ENCODE measurements at regions not wholly inside any gene's neighbourhood (a gene's known extent, or its start where the extent isn't known, plus 50 kb on each side); places are given as distances from the start of the nearest gene placed in this dataset.

DNA sequence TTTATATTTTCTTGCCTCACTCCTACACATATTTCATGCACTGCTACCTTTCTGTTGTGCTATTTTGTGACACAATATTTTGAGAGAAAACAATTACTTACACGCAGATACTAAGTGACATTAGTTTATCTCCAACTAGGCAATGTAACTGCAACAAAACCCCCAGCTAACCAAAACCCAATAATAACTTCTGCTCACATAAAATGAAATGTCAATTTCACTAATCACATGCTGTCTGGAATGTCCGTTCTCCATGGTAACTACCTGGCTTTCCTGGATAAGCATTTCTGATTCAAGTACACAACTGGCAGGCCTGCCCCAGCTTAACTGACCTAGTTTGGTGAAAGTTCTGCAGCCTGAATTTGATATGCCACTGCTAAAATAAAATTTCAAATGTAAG, 313.5 kb downstream of the TMA16 start (continued):
- TF ChIP-seq, protein P1, sequence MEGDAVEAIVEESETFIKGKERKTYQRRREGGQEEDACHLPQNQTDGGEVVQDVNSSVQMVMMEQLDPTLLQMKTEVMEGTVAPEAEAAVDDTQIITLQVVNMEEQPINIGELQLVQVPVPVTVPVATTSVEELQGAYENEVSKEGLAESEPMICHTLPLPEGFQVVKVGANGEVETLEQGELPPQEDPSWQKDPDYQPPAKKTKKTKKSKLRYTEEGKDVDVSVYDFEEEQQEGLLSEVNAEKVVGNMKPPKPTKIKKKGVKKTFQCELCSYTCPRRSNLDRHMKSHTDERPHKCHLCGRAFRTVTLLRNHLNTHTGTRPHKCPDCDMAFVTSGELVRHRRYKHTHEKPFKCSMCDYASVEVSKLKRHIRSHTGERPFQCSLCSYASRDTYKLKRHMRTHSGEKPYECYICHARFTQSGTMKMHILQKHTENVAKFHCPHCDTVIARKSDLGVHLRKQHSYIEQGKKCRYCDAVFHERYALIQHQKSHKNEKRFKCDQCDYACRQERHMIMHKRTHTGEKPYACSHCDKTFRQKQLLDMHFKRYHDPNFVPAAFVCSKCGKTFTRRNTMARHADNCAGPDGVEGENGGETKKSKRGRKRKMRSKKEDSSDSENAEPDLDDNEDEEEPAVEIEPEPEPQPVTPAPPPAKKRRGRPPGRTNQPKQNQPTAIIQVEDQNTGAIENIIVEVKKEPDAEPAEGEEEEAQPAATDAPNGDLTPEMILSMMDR (IDR thresholded peaks at IDR 0.05; ENCODE audit: low read depth, low read length, missing input control), result no peak
- TF ChIP-seq TAF1 (conservative IDR thresholded peaks at IDR 0.05) (no peak), HNF4G (IDR thresholded peaks at IDR 0.05) (no peak), RAD21 (IDR thresholded peaks at IDR 0.05) (no peak)

DNA sequence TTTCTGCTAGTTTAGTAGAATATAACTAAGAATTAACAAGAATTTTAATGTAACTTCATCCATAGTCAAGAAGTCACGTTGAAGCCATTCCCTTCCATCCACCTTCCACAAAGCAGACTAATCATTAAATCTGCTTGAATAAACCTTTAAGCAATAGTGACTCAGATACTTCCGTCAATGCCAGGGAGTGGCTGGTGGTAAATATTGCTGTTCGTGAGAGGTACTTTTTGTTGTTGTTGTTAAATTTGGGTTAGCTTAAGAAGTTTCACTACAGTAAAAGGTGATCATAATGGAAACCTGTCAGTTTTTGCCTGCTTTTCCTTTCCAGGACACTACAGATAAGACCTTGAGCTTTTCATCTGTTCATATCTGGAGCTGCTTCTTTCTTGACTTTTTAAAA, 316.3 kb downstream of the TMA16 start:
- no peak for TF ChIP-seq EGR1 (IDR thresholded peaks at IDR 0.05; ENCODE audit: low read depth in 2 of 2)
- Histone ChIP-seq H3K27ac (ENCODE audit: low read depth in 1 of 2, low read length in 2 of 2) (no peak overlapping the region), H3K9ac (ENCODE audit: low read depth in 1 of 2, low read length in 2 of 2) (no peak overlapping the region)

DNA sequence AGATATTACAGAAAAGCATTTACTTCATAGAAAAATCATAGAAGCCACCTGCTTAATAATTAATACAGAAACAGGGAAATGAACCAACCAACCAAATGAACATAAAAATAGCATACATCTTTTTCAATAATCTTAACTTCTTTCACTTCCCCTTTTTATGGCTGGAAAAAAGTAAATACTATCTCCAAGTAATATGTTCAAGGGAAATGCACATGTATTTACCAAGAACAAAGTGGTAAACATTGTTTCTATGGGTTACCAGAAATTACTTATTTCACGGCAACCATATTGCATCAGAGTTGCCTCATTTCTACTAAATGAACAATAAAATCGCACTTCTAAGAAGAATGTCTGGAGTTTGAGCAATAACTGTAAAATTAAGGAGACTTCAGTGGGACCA, 321.3 kb downstream of the TMA16 start:
- Histone ChIP-seq H3K27me3 (ENCODE audit: control insufficient read depth in 4 of 4, insufficient read depth in 4 of 4, low read length in 3 of 4) (no peaks in the 10 kb centered on the region), H3K9me3 (ENCODE audit: control insufficient read depth in 4 of 4, low read length in 3 of 4) (no peaks in the 10 kb centered on the region), H3K4me1 (ENCODE audit: control insufficient read depth in 4 of 4, insufficient read depth in 4 of 4, low read length in 3 of 4) (no peaks in the 10 kb centered on the region), H3K4me3 (ENCODE audit: low read depth in 1 of 3, low read length in 3 of 3) (no peak overlapping the region), H3K36me3 (ENCODE audit: control insufficient read depth in 4 of 4, insufficient read depth in 3 of 4, low read depth in 1 of 4, low read length in 3 of 4) (no peaks in the 10 kb centered on the region), H3K27ac (ENCODE audit: low read depth in 1 of 2, low read length in 2 of 2) (no peak overlapping the region), H3K9ac (ENCODE audit: low read depth in 1 of 2, low read length in 2 of 2) (no peak overlapping the region)
- 58% methylated on average over 2 of the region's 2 CpGs for WGBS
- DNase-seq (ENCODE audit: low spot score), result no peak
- TF ChIP-seq EGR1 (IDR thresholded peaks at IDR 0.05; ENCODE audit: low read depth in 2 of 2) (no peak), GABPA (IDR thresholded peaks at IDR 0.05 in 1 of 2, conservative IDR thresholded peaks at IDR 0.05 in 1 of 2) (no peak), RAD21 (IDR thresholded peaks at IDR 0.05) (no peak), SP1 (IDR thresholded peaks at IDR 0.05) (no peak), HNF4G (IDR thresholded peaks at IDR 0.05) (no peak), HNF4A (conservative IDR thresholded peaks at IDR 0.05) (no peak), NR2F2 (IDR thresholded peaks at IDR 0.05) (no peak), YY1 (IDR thresholded peaks at IDR 0.05) (no peak), TAF1 (conservative IDR thresholded peaks at IDR 0.05) (no peak), JUND (IDR thresholded peaks at IDR 0.05) (no peak), RXRA (IDR thresholded peaks at IDR 0.05) (no peak), FOXA1 (IDR thresholded peaks at IDR 0.05) (no peak)
- TF ChIP-seq, protein P2, sequence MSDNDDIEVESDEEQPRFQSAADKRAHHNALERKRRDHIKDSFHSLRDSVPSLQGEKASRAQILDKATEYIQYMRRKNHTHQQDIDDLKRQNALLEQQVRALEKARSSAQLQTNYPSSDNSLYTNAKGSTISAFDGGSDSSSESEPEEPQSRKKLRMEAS (IDR thresholded peaks at IDR 0.05), result no peak
- TF ChIP-seq, protein P3, sequence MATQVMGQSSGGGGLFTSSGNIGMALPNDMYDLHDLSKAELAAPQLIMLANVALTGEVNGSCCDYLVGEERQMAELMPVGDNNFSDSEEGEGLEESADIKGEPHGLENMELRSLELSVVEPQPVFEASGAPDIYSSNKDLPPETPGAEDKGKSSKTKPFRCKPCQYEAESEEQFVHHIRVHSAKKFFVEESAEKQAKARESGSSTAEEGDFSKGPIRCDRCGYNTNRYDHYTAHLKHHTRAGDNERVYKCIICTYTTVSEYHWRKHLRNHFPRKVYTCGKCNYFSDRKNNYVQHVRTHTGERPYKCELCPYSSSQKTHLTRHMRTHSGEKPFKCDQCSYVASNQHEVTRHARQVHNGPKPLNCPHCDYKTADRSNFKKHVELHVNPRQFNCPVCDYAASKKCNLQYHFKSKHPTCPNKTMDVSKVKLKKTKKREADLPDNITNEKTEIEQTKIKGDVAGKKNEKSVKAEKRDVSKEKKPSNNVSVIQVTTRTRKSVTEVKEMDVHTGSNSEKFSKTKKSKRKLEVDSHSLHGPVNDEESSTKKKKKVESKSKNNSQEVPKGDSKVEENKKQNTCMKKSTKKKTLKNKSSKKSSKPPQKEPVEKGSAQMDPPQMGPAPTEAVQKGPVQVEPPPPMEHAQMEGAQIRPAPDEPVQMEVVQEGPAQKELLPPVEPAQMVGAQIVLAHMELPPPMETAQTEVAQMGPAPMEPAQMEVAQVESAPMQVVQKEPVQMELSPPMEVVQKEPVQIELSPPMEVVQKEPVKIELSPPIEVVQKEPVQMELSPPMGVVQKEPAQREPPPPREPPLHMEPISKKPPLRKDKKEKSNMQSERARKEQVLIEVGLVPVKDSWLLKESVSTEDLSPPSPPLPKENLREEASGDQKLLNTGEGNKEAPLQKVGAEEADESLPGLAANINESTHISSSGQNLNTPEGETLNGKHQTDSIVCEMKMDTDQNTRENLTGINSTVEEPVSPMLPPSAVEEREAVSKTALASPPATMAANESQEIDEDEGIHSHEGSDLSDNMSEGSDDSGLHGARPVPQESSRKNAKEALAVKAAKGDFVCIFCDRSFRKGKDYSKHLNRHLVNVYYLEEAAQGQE (IDR thresholded peaks at IDR 0.05), result no peak
- TF ChIP-seq, protein P1 (IDR thresholded peaks at IDR 0.05; ENCODE audit: low read depth, low read length, missing input control), result no peak
- TF ChIP-seq, protein P4, sequence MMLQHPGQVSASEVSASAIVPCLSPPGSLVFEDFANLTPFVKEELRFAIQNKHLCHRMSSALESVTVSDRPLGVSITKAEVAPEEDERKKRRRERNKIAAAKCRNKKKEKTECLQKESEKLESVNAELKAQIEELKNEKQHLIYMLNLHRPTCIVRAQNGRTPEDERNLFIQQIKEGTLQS (IDR thresholded peaks at IDR 0.05), result no peak

More for the DNA sequence above, 316.3 kb downstream of the TMA16 start:
- H3K27me3 ChIP-seq (ENCODE audit: control insufficient read depth in 4 of 4, insufficient read depth in 4 of 4, low read length in 3 of 4), result no peaks in the 10 kb centered on the region
- H3K36me3 ChIP-seq (ENCODE audit: control insufficient read depth in 4 of 4, insufficient read depth in 3 of 4, low read depth in 1 of 4, low read length in 3 of 4), result no peaks in the 10 kb centered on the region
- no peaks in the 10 kb centered on the region for H3K4me1 ChIP-seq (ENCODE audit: control insufficient read depth in 4 of 4, insufficient read depth in 4 of 4, low read length in 3 of 4)
- no peaks in the 10 kb centered on the region for H3K9me3 ChIP-seq (ENCODE audit: control insufficient read depth in 4 of 4, low read length in 3 of 4)
- H3K4me3 ChIP-seq (ENCODE audit: low read depth in 1 of 3, low read length in 3 of 3), result no peak overlapping the region
- WGBS, result 45% methylated on average over 3 of the region's 3 CpGs
- no peak for DNase-seq (ENCODE audit: low spot score)

Data from liver (tissue), 8 donors.